GM19351 (cell line): ENCODE measurements at regions not wholly inside any gene's neighbourhood (a gene's known extent, or its start where the extent isn't known, plus 50 kb on each side); places are given as distances from the start of the nearest gene placed in this dataset.
"Not testable (repeated sequence)": the region's sequence is repeated elsewhere in the genome, so short reads cannot be mapped to it uniquely, and the experiment has no call there.

Experiments used
- ATAC-seq: cut with Tn5 transposase; IDR thresholded peaks from one replicate; pipeline ENCODE4 v1.9.1; 2021; ENCODE audit warnings: mild to moderate bottlenecking, moderate library complexity; ENCODE audit not compliant: unreplicated experiment

DNA sequence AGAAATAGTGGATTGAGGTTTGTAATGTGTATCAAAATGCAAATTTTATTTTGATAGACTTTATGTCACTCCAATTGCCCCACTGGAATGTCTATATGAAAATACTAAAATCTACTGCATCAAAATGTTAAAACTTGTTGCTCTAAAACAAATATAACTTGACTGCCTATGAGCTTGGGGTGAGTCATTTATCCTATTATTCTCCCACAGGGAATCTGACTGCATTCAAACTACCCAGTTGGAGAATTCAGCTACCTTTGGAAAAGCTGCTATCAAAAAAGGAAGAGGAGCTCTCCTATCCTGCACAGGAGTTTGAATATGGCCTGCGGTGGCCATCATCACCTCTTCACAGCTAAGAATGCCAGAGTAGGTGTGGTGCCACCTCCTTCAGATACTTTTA lies 173.1 kb downstream of the KLHL28 start:
- ATAC-seq: no peak

DNA sequence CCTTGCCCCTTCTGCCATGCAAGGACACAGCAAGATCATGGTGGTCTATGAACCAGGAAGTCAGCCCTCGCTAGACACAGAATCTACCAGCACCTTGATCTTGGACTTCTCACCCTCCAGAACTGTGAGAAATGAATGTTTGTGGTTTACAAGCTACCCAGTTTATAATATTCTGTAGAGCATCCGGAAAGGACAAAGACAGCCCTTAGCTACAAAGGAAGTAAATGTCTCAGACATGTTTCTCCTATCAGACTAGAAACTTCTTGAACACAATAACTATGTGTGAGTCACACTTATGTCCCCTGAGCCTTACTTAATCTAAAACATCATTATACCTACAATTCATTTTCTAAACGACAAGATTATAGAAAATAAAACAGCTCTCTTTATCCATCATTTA lies 176.7 kb downstream of the KLHL28 start:
- ATAC-seq: no peak

DNA sequence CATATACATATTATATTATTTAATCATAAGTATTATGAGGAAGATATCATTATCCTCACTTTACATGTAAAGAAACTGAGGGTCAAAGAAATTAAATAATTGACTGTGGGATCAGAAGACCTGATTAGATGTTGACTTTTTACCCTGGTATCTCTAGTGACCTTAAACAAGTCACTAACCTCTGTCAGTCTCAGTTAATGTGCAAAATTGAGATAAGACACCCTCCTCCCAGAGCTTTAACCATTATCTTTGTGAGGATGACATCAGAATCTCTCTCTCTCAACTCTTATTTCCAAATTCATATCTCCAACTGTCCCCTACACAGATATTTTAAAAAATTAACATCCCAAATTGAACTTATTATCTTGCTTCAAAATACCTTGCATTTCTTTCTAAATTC lies 177.8 kb downstream of the KLHL28 start:
- no peak for ATAC-seq

DNA sequence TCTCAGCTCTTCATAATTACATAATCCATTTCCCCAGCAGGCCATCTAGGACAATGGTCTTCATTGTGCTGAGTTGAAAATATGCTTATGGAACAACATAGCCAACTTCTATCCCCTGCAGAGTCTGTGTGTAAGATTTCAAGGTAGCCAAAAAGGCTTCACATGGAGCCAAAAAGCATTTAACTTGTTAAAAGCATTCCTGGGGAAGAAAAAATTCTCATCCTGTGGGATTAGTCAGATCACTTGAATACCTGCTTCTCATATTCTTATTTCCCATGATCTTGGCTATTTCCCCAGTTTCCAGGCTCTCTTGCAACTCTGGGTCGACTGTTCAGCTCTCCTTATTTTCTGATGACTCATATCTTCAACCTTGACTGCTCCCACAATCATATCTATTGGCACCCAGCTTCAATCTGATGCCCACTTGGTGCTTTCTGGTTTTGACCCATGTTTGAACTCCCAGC lies 178.9 kb downstream of the KLHL28 start:
- no peak for ATAC-seq

DNA sequence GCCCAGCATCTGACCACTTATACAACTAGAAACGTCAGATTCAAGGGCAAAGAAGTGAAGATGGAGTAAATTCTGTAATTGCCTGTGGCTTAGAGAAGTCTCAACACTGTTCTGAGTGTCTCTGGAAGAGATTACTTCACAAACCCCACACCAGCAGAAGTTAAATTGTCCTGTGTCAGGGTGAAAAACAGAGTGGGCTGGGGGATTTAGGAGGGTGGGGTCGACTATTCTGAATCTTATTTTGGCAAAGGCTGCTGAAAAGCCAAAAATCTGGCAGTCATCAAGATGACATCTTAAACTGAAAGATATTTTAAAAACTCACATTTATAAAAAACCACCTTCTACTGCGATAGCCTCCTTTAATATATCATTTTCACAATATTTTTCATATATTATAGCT lies 180.8 kb downstream of the KLHL28 start:
- no peak for ATAC-seq

DNA sequence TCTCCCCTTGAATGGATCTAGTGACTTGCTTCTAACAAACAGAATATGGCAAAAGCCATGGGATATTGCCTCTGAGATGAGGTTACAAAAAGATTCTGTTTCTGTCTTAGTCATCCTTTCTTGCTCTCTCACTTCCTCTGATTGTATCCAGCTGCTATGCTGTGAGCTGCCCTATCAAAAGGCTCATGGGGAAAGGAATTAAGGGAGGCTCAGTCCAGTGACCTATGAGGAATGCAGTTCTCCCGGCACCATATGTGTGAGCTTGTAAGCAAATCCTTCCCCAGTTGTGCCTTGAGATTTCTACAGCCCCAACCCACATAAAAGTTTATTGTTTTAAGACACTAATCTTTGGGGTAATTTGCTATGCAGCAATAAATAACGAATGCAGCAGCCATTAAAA lies 183.1 kb downstream of the KLHL28 start:
- peak; percentile 49 for ATAC-seq

DNA sequence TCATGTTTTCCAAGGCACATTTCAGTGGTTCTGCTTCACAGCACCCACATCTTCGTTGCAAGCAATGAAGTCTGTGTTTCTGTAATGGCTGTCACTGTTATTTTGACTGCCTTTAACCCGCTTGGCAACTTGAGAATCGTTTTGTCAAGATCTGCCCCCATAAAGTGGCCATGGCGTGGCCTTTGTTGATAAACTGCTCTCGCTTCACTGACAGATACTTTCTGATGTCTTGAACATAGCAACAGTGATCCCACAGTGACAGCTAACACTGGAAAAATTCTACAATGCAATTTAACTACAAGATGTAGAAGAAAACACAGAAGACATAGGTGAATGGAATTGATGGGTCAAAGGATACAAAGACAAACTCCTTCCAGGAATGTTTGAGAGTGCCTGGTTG lies 184.2 kb downstream of the KLHL28 start:
- ATAC-seq: no peak

DNA sequence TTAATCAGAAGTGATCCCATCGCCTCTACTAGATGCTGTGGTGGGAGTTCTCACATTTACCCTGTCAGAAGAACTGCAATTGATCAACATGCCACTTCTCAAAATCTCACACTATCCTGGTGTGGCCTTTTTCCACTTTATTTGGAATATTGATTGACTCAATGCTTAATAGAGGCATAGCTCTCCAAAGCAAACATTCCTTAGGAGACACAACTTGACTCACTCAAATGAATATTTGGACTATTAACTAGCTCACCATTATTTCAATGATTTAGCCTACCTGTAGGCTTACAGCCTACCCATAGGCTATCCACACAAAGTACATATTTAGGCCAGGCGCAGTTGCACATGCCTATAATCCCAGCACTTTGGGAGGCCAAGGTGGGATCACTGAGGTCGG lies 186.5 kb downstream of the KLHL28 start:
- ATAC-seq: no peak

DNA sequence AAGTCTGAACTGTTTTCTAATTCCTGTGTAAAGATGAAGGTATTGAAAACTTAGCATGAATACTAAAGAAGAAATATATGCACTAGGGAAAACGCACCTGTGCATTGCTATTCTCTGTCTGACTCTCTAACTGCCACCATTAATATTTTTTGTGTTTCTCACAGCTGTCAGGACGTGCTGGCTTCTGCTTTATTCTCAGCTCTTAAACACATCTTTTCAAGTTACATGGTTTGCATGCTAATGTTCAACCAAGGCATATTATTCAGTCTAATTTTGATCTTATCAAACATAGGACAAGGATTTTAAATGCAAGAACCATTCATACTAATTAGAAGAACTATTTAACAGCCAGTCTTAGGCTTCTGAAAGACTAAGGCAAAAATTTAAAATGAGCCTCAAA lies 187.4 kb downstream of the KLHL28 start:
- no peak for ATAC-seq

DNA sequence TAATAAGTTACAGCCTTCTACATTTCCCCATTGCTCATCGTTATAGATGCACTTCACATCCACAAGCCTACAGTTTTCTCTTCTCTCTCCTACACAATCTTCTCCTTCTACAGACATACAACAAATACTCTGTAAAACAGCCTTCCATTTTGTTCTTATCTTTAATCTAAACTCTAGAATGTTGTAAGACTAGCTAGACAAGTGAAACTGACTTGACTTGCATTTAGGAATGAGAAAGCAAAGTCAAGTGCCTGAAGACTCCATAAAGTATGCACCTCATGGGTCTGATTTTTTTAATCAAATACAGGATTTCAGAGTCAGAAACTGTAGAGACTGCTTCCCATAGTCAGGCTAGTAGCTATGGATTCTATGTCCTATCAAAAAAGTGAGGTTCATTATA lies 190.3 kb downstream of the KLHL28 start:
- no peak for ATAC-seq

DNA sequence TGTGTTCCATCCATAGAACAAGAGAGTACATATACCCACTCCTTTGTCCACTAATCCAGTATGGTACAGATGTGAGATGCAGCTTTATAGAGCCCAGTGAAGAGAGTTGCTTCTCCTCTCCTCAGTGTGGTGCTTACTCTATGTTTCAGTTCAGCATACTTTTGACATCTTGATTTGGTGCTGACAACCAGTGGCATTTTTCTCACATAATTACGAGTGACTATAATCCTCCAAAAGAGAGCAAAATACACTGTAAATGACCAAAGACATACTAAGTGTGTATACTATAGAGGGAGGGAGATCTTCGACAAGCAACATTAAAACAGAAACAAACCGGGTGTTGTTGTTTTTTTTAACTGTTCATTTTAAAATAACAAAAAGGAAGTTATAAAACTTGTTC lies 191.5 kb downstream of the KLHL28 start:
- ATAC-seq: no peak

DNA sequence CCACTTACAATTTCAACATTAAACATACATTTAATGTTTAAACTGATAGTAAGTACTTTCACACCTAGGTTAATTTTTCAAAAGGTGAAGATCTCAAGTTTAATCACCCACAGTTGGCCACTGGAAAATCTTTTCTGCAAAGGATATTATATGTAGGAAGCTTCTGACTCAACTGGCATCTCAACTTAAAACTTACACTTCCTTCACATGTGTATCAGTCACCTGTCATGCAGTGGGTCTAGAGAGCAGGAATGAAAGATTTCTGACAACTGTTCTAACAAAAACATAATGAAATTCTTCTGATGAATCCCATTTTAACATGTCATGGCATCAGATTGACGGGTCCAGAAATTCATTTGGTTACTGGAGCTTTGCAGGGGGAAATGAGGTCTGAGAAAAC lies 192.8 kb downstream of the KLHL28 start:
- ATAC-seq: no peak

DNA sequence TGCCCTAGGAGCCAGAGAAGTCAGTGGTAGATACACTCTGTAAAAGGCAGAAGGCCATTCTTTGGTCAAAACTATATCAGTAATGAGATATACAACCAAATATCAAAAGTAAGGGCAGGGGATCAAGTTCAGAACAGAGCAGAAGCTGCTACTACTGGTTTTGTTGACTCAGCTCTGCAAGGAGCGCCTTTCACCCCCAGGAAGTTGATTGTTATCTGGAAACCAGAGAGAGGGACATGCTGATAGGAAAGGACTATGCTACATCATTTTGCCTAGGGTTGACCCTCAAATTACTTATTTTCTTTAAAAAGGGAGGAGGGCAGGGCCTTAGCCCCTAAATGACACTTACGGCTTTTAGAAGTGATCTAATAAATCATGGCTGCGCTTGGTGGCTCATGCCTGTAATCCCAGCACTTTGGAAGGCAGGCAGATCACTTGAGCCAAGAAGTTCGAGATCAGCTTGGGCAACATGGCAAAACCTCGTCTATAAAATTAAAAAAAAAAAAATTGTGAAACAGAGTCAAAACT lies 194.0 kb downstream of the KLHL28 start:
- ATAC-seq: no peak

DNA sequence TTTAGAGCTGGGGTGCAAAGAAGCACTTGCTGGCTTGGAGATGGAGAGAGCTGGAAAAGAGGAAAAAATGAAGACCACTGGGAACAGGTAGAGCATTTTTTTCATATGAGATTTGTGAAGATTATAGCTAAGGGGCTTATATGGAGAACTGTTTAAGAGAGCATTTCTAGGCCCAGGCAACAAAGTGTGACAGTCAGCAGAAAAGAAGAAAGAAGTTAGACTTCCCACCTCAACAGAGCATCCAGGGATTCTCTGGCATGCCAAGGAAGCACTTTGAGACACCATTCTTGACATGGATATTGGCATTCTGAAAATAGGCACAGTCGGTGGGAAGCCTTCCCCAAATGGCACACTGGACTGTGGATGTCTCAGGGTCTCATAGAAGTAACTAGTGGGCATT lies 195.5 kb downstream of the KLHL28 start:
- ATAC-seq: no peak

DNA sequence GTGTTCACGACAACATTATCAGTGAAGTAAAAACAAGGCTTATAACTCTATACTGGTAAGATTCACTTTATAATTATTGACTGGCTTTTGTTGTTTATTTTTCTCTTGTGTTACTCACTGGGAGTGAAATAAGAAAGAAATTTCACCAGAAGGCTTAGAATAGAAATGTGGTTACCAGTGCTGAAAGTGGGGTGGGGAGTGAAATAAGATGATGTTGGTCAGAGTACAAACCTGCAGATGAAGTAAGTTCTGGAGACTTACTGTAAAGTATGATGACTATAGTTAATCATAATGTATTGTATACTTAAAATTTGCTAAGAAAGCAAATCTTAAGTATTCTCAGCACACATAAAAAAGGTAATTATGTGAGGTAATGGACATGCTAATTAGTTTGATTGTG lies 198.4 kb downstream of the KLHL28 start:
- ATAC-seq: no peak

DNA sequence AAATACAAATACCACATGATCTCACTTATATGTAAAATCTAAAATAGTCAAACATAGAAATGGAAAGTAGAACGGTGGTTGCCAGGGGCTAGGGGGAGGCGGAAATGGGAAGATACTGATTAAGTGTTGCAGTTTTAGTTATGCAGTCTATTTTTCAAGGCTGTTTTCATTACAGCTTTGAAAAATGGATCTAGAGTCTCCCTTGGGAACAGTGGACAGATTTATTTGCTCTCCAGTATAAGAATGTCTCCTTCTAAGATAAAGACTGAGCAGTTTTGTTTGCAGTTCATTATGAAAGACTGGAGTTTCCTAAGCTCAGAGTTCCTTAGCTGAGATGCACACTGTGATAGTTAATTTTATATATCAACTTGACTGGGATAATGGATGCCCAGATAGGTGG lies 202.5 kb downstream of the KLHL28 start:
- ATAC-seq: no peak

DNA sequence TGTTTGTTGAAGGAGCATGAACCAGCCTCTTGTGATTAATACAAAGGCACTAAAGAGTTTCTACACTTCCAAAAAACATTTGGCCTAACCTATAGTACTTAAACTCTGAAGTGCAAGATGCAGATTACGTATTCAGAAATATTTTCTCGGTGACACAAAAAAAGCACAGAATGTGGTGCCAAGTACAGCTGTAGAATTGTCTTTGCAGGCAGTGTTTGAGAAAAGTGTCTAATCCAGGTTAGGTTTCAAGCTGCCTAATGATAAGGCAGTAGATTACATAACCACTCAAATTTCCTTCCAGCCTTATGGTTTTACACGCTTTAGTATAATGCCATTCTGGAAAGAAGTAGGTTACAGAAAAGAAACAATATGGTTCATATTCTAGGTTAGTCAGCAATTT lies 205.2 kb downstream of the KLHL28 start:
- ATAC-seq: no peak

DNA sequence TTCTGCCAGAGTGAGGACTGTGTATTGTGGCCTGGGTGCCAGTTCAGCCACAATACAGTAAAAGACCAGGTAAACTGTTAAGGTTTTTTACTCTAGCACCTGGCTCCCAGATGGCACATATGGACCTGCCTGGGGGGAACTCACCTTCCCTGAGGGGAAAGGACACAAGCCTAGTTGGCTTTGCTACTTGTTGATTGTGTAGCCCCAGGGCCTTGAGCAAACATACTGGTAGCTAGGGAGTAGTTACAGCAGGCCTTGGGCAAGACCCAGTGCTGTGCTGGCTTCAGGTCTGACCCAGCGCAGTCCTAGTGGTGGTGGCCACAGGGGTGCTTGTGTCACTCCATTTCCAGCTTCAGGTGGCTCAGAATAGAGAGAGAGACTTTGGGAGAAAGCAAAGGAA lies 216.4 kb downstream of the KLHL28 start:
- ATAC-seq: no peak

DNA sequence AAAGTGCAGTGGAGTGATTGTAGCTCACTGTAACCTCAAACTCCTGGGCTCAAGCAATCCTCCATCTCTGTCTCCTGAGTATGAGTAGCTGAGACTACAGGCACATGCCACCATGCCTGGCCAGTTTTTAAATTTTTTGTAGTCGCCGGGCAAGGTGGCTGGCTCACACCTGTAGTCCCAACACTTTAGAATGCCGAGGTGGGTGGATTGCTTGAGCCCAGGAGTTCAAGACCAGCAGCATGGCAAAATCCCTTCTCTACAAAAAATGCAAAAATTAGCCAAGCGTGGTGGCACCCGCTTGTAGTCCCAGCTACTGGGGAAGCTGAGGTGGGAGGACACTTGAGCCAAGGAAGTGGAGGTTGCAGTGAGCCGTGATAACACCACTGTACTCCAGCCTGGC lies 219.5 kb downstream of the KLHL28 start:
- no peak for ATAC-seq

DNA sequence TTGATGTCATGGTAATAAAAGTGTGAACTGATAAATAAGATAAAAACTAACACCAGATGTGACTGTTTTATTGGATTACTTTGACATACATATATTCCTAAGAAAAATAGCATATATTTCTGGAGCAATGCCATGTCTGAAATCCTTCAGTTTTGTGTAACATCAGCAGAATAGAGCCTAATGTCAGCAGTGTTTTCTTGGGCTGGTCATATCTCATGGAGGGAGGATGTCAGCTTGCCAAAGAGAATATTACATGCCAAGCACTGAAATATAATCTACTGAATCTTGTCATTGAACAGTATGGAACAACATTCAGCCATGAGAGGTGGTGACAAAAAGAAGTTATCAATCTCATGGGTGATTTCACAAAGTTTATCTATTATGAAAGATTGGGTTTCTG lies 220.3 kb downstream of the KLHL28 start:
- no peak for ATAC-seq

DNA sequence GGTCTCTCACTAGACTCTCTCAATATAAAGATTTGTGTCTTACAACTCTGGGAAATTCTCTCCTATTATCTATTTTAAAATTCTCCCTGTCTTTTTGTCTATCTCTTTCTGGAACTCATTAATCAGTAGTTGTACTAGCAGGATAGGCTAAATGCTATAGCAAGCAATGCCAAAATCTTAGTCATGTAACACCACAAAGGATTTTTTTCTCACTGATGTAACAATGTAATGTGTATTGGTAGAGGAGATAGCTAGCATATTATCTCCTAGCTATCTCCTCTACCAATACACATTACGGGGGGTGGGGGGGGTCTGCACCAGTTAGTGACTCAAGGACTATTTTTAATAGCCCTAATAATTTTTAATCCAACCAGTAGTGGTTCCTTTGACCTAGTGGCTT lies 225.4 kb downstream of the KLHL28 start:
- ATAC-seq: no peak

DNA sequence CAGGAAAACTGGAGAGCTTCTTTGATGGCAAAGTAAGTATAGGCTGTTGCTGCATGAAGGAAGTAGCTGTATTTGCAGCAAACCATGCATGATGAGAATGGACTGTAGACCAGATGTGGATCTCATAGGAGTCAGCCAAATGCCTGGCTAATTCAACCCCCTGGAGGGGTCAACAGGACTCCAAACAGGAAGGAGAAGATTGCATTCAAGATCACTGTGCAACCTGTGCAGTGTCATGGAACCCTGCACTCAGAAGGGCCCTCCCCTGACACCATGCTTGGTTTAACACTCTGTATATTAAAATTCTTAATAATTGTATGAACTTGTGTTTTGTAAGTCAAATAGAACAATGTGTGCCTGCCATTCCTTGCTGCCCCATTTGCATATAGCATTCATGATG lies 225.1 kb upstream of the FSCB start:
- no peak for ATAC-seq

DNA sequence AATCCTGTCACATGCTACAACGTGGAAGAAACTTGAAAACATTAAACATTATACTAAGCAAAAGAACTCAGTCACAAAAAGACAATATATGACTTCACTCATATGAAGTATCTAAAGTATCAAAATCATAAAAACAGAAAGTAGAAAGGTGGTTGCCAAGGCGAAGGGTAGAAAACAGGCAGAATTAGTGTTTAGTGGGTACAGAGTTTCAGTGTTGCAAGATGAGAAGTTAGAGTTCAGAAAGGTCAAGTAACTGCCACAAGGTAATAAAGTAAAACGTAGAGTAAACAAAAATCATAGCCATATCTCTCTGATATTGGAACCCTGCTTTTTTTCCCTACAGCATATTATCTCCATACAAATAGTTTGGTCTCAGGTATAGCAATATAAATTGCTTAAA lies 223.8 kb upstream of the FSCB start:
- no peak for ATAC-seq

DNA sequence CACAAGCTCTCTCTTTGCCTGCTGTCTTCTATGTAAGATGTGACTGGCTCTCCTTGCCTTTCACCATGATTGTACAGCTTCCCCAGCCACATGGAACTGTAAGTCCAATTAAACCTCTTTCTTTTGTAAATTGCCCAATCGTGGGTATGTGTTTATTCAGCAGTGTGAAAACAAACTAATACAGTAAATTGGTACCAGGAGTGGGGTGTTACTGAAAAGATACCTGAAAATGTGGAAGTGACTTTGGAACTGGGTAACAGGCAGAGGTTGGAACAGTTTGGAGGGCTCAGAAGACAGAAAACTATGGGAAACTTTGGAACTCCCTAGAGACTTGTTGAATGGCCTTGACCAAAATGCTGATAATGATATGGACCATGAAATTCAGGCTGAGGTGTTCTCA lies 214.3 kb upstream of the FSCB start:
- not testable (repeated sequence) for ATAC-seq
